H9 (cell line): ENCODE measurements at regions not wholly inside any gene's neighbourhood (a gene's known extent, or its start where the extent isn't known, plus 50 kb on each side); places are given as distances from the start of the nearest gene placed in this dataset.

Experiments used
- DNase-seq: peaks from one replicate; pipeline ENCODE4 v3.0.0-alpha.2; 2017
- H2AFZ ChIP-seq: one replicate; pipeline ENCODE4 v1.6.1; 2013; ENCODE audit warnings: mild to moderate bottlenecking, low read length, control low read depth, moderate library complexity
- H2AK5ac ChIP-seq: 2 replicates; pipeline ENCODE4 v1.6.1; 2013; ENCODE audit warnings: low read length, control low read depth, mixed read lengths; ENCODE audit not compliant: insufficient read length
- H2BK120ac ChIP-seq: one replicate; pipeline ENCODE4 v1.6.1; 2013; ENCODE audit warnings: low read depth, mild to moderate bottlenecking, low read length, control low read depth, inconsistent platforms; ENCODE audit not compliant: poor library complexity, severe bottlenecking
- H2BK12ac ChIP-seq: 2 replicates; pipeline ENCODE4 v1.6.1; 2013; ENCODE audit warnings: low read length, control low read depth, mixed read lengths, low read depth; ENCODE audit not compliant: insufficient read length
- H2BK15ac ChIP-seq: 2 replicates; pipeline ENCODE4 v1.6.1; 2013; ENCODE audit warnings: low read depth, low read length, control low read depth
- H2BK20ac ChIP-seq: one replicate; pipeline ENCODE4 v1.6.1; 2013; ENCODE audit warnings: low read depth, mild to moderate bottlenecking, low read length, control low read depth, inconsistent platforms; ENCODE audit not compliant: poor library complexity, severe bottlenecking
- H2BK5ac ChIP-seq: 2 replicates; pipeline ENCODE4 v1.6.1; 2013; ENCODE audit warnings: low read length, control low read depth, mixed read lengths; ENCODE audit not compliant: insufficient read length
- H3K14ac ChIP-seq: 2 replicates; pipeline ENCODE4 v1.6.1; 2013; ENCODE audit warnings: low read length, control low read depth; ENCODE audit not compliant: insufficient read depth
- H3K18ac ChIP-seq: 2 replicates; pipeline ENCODE4 v1.6.1; 2013; ENCODE audit warnings: low read depth, mild to moderate bottlenecking, mixed read lengths, low read length, control low read depth; ENCODE audit not compliant: insufficient read length
- H3K23ac ChIP-seq: 2 replicates; pipeline ENCODE4 v1.6.1; 2013; ENCODE audit warnings: low read length, control low read depth, mixed read lengths, low read depth; ENCODE audit not compliant: insufficient read length
- H3K23me2 ChIP-seq: 2 replicates; pipeline ENCODE4 v1.6.1; 2013; ENCODE audit warnings: low read depth, mild to moderate bottlenecking, mixed read lengths, low read length, control low read depth; ENCODE audit not compliant: insufficient read length, poor library complexity, severe bottlenecking
- H3K27ac ChIP-seq: 2 replicates; pipeline ENCODE4 v1.5.1; 2013; ENCODE audit warnings: low read length, control low read depth, mixed read lengths, low read depth; ENCODE audit not compliant: insufficient read length
- H3K27me3 ChIP-seq: 2 replicates; pipeline ENCODE4 v1.6.1; 2013; ENCODE audit warnings: low read length, control low read depth, inconsistent platforms; ENCODE audit not compliant: insufficient read depth
- H3K4ac ChIP-seq: 2 replicates; pipeline ENCODE4 v1.6.1; 2013; ENCODE audit warnings: low read depth, mild to moderate bottlenecking, control low read depth, inconsistent platforms, low read length, moderate library complexity
- H3K4me1 ChIP-seq: 2 replicates; pipeline ENCODE4 v1.6.1; 2013; ENCODE audit warnings: low read length, control low read depth, inconsistent platforms; ENCODE audit not compliant: insufficient read depth
- H3K4me2 ChIP-seq: 2 replicates; pipeline ENCODE4 v1.6.1; 2013; ENCODE audit warnings: low read length, control low read depth, mixed read lengths; ENCODE audit not compliant: insufficient read length, insufficient read depth
- H3K56ac ChIP-seq: 2 replicates; pipeline ENCODE4 v1.6.1; 2013; ENCODE audit warnings: low read depth, mild to moderate bottlenecking, mixed read lengths, low read length, control low read depth; ENCODE audit not compliant: insufficient read length
- H3K79me1 ChIP-seq: 2 replicates; pipeline ENCODE4 v1.6.1; 2013; ENCODE audit warnings: low read depth, mild to moderate bottlenecking, moderate library complexity, low read length, control low read depth, inconsistent platforms; ENCODE audit not compliant: insufficient read depth, poor library complexity, severe bottlenecking
- H3K79me2 ChIP-seq: 2 replicates; pipeline ENCODE4 v1.6.1; 2013; ENCODE audit warnings: low read length, control low read depth, inconsistent platforms; ENCODE audit not compliant: insufficient read depth
- H3K9ac ChIP-seq: 2 replicates; pipeline ENCODE4 v1.6.1; 2013; ENCODE audit warnings: low read length, control low read depth, mixed read lengths; ENCODE audit not compliant: insufficient read length; ENCODE audit errors: extremely low read depth
- H3K9me3 ChIP-seq: one replicate; pipeline ENCODE4 v1.6.1; 2013; ENCODE audit warnings: low read depth, low read length, inconsistent platforms; ENCODE audit not compliant: control insufficient read depth
- H3T11ph ChIP-seq: one replicate; pipeline ENCODE4 v1.6.1; 2013; ENCODE audit warnings: mild to moderate bottlenecking, low read length, control low read depth, inconsistent platforms
- H4K20me1 ChIP-seq: one replicate; pipeline ENCODE4 v1.6.1; 2013; ENCODE audit not compliant: control insufficient read depth, insufficient read length, insufficient read depth
- H4K5ac ChIP-seq: 2 replicates; pipeline ENCODE4 v1.6.1; 2013; ENCODE audit warnings: low read depth, mild to moderate bottlenecking, mixed read lengths, low read length, control low read depth; ENCODE audit not compliant: insufficient read length
- H4K8ac ChIP-seq: replicated peaks from 2 replicates; pipeline ENCODE4 v1.6.1; 2013; ENCODE audit warnings: low read length, control low read depth, mixed read lengths, low read depth; ENCODE audit not compliant: insufficient read length
- H4K91ac ChIP-seq: 2 replicates; pipeline ENCODE4 v1.6.1; 2013; ENCODE audit warnings: low read depth, mild to moderate bottlenecking, moderate library complexity, mixed read lengths, low read length, control low read depth; ENCODE audit not compliant: insufficient read length
- H3K27ac Mint-ChIP-seq, 3 experiments: 2 replicates in 2 of 3; 3 replicates in 1 of 3; pipeline ENCODE4 v1.8.0; 2020 to 2021; ENCODE audit warnings: mixed read lengths in 3 of 3, mild to moderate bottlenecking in 1 of 3, moderate library complexity in 1 of 3
- H3K27me3 Mint-ChIP-seq: 2 replicates; pipeline ENCODE4 v1.8.0; 2021; ENCODE audit warnings: low read depth, mild to moderate bottlenecking, moderate library complexity, mixed read lengths
- H3K36me3 Mint-ChIP-seq, 3 experiments: 2 replicates in 2 of 3; 3 replicates in 1 of 3; pipeline ENCODE4 v1.8.0; 2020 to 2021; ENCODE audit warnings: low read depth in 3 of 3, mixed read lengths in 3 of 3; ENCODE audit not compliant: insufficient read depth in 1 of 3
- H3K4me1 Mint-ChIP-seq, 2 experiments: 2 replicates each; pipeline ENCODE4 v1.8.0; 2020; ENCODE audit warnings: mixed read lengths in 2 of 2
- H3K4me3 Mint-ChIP-seq, 2 experiments: 2 replicates in 1 of 2; 3 replicates in 1 of 2; pipeline ENCODE4 v1.8.0; 2020 to 2021; ENCODE audit warnings: mild to moderate bottlenecking in 2 of 2, mixed read lengths in 2 of 2, moderate library complexity in 1 of 2
- H3K9me3 Mint-ChIP-seq, 2 experiments: 2 replicates in 1 of 2; 3 replicates in 1 of 2; pipeline ENCODE4 v1.8.0; 2020; ENCODE audit warnings: mild to moderate bottlenecking in 2 of 2, mixed read lengths in 2 of 2, moderate library complexity in 1 of 2
- CTCF ChIP-seq: fragments of 200-600 bp; sonication (generic); conservative IDR thresholded peaks from 3 replicates; pipeline ENCODE4 v1.8.0; 2021; ENCODE audit warnings: antibody characterized with exemption, mild to moderate bottlenecking
- WGBS: extraction: QIAGEN DNeasy Blood & Tissue Kit; methylation state at CpG from one replicate; pipeline ENCODE4 v1.1.7; 2013; ENCODE audit warnings: missing lambda C conversion rate, low lambda C conversion rate, mixed read lengths; ENCODE audit not compliant: insufficient read length; ENCODE audit errors: extremely low coverage; 5-methylcytosine and 5-hydroxymethylcytosine counted together

GRCh38 chr1:36599828-36600227 is 117.1 kb upstream of the CSF3R start:
- no peak overlapping the region for H2BK15ac ChIP-seq
- H3K18ac ChIP-seq = no peak overlapping the region
- no peak overlapping the region for H3K4me2 ChIP-seq
- no peak overlapping the region for H4K5ac ChIP-seq
- H3K14ac ChIP-seq = no peak overlapping the region
- H3K56ac ChIP-seq = no peak overlapping the region
- no peaks in the 10 kb centered on the region for H3K79me2 ChIP-seq
- no peak overlapping the region for H2AFZ ChIP-seq
- H3K9me3 Mint-ChIP-seq = no peaks in the 10 kb centered on the region; a peak in 2 of 5 replicates
- H3K9ac ChIP-seq = no peak overlapping the region
- no peak overlapping the region for H2BK20ac ChIP-seq
- H2BK12ac ChIP-seq = no peak overlapping the region
- no peak overlapping the region for H3K4me3 Mint-ChIP-seq
- no peak overlapping the region for H4K91ac ChIP-seq
- H3T11ph ChIP-seq = no peak overlapping the region
- WGBS = no CpG with 5 or more reads among the region's 1 CpG
- H2BK120ac ChIP-seq = no peak overlapping the region
- H3K27me3 ChIP-seq = no peaks in the 10 kb centered on the region
- no peak overlapping the region for H3K4ac ChIP-seq
- peaks cover 2% of the 10 kb centered on the region for H4K20me1 ChIP-seq
- no peak overlapping the region for H2BK5ac ChIP-seq
- H3K9me3 ChIP-seq = no peaks in the 10 kb centered on the region
- DNase-seq = no peak
- peaks cover 20% of the 10 kb centered on the region for H3K27me3 Mint-ChIP-seq
- no peak for TF ChIP-seq CTCF
- H3K23ac ChIP-seq = no peak overlapping the region
- peaks cover 0 to 5% of the 10 kb centered on the region in 2 experiments; a peak in 1 of 4 replicates for H3K4me1 Mint-ChIP-seq
- H3K36me3 Mint-ChIP-seq = no peaks in the 10 kb centered on the region
- H3K4me1 ChIP-seq = no peaks in the 10 kb centered on the region
- H4K8ac ChIP-seq = no peak overlapping the region
- no peak overlapping the region for H2AK5ac ChIP-seq
- H3K79me1 ChIP-seq = no peaks in the 10 kb centered on the region
- H3K23me2 ChIP-seq = no peaks in the 10 kb centered on the region
- no peak overlapping the region for H3K27ac ChIP-seq
- no peak overlapping the region for H3K27ac Mint-ChIP-seq
